OCI-LY3 (cell line): ENCODE measurements at regions not wholly inside any gene's neighbourhood (a gene's known extent, or its start where the extent isn't known, plus 50 kb on each side); places are given as distances from the start of the nearest gene placed in this dataset.

Experiments
- CTCF ChIP-seq: fragments of 200-600, 300-600 bp; sonication (generic); IDR thresholded peaks from 2 replicates; pipeline ENCODE4 v1.5.1; 2014; ENCODE audit warnings: antibody characterized with exemption, low read length, low read depth
- EZH2phosphoT487 ChIP-seq: fragments of 200-600 bp; shearing (Covaris generic); IDR thresholded peaks from 2 replicates; pipeline ENCODE4 v1.6.1; 2018; ENCODE audit warnings: antibody characterized with exemption, mixed run types, low read depth

DNA sequence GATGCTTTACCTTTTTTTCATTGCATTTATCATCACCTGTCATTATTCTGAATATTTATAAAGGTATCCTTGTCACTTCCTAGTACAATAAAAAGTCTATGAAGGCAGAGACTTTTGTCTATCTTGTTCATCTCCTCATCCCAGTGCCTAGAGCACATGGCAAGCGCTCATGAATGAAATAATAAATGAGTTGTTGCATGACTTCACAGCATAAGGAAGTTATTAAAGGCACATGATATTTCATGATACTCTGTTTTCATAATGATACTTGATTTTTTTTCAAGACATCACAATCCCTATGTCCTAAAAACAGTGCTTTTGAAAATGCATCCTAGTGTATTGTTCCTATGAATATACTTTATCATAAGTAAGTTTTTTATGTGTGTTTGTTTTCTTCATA is 310.6 kb upstream of the RSPO3 start:
- TF ChIP-seq CTCF = no peak
- no peak for TF ChIP-seq EZH2phosphoT487
